H1 (cell line): ENCODE measurements at regions not wholly inside any gene's neighbourhood (a gene's known extent, or its start where the extent isn't known, plus 50 kb on each side); places are given as distances from the start of the nearest gene placed in this dataset.

Experiments used
- CTCF ChIA-PET: fragments of 300-600 bp; sonication (Branson Sonifier 250); formaldehyde crosslinking; loops from one replicate; lab custom pipeline; 2021; ENCODE audit not compliant: partially characterized antibody; lab: Charles Lee
- POLR2A ChIA-PET: fragments of 300-600 bp; sonication (Branson Sonifier 250); formaldehyde crosslinking; loops from one replicate; lab custom pipeline; 2021; ENCODE audit warnings: inconsistent platforms; ENCODE audit not compliant: partially characterized antibody; lab: Charles Lee
- DNase-seq, 2 experiments: peaks; one replicate each; pipeline versions ENCODE4 v3.0.0 to v3.0.0-alpha.2; 2010 to 2022; ENCODE audit warnings: low spot score in 2 of 2, low read depth in 1 of 2, mixed read lengths in 1 of 2
- FAIRE-seq: peaks from 2 replicates; lab custom pipeline; 2011; peaks lifted over from hg19 to GRCh38; lab: Jason Lieb, UNC
- H2AFZ ChIP-seq: 2 replicates; pipeline ENCODE4 v1.8.1; 2012; ENCODE audit warnings: low read length, inconsistent platforms
- H2AK5ac ChIP-seq: 2 replicates; pipeline ENCODE4 v1.6.1; 2013; ENCODE audit warnings: low read depth, low read length
- H2BK120ac ChIP-seq: replicated peaks from 2 replicates; pipeline ENCODE3; 2013; ENCODE audit warnings: low read depth, low read length, inconsistent platforms
- H2BK12ac ChIP-seq: 2 replicates; pipeline ENCODE4 v1.6.1; 2013; ENCODE audit warnings: low read depth, low read length
- H2BK15ac ChIP-seq: 2 replicates; pipeline ENCODE4 v1.6.1; 2013; ENCODE audit warnings: low read length
- H2BK20ac ChIP-seq: 2 replicates; pipeline ENCODE4 v1.6.1; 2013; ENCODE audit warnings: low read length
- H2BK5ac ChIP-seq: 2 replicates; pipeline ENCODE4 v1.6.1; 2013; ENCODE audit warnings: low read depth, low read length
- H3K14ac ChIP-seq: 2 replicates; pipeline ENCODE4 v1.6.1; 2013; ENCODE audit warnings: inconsistent platforms; ENCODE audit not compliant: insufficient read length
- H3K18ac ChIP-seq: 2 replicates; pipeline ENCODE4 v1.6.1; 2013; ENCODE audit warnings: low read length; ENCODE audit errors: extremely low read depth
- H3K23ac ChIP-seq: 2 replicates; pipeline ENCODE4 v1.6.1; 2013; ENCODE audit warnings: inconsistent platforms; ENCODE audit not compliant: insufficient read length
- H3K23me2 ChIP-seq: 2 replicates; pipeline ENCODE4 v1.6.1; 2013; ENCODE audit warnings: low read depth, low read length
- H3K27ac ChIP-seq: 2 replicates; pipeline ENCODE4 v1.6.1; 2011; ENCODE audit warnings: low read depth, low read length, inconsistent platforms
- H3K27me3 ChIP-seq, 4 experiments: replicated peaks in 1 of 4; 1 replicate in 1 of 4; 2 replicates in 3 of 4; pipeline versions ENCODE4 v1.6.1 to v1.8.1; 2011 to 2013; ENCODE audit warnings: low read length in 3 of 4, mild to moderate bottlenecking in 3 of 4, inconsistent platforms in 2 of 4, mixed read lengths in 2 of 4, moderate library complexity in 1 of 4; ENCODE audit not compliant: control insufficient read depth in 3 of 4, insufficient read depth in 3 of 4; ENCODE audit errors: extremely low read depth in 1 of 4
- H3K36me3 ChIP-seq, 4 experiments: 2 replicates each; pipeline versions ENCODE4 v1.6.1 to v1.8.1; 2011 to 2013; ENCODE audit warnings: mild to moderate bottlenecking in 4 of 4, low read length in 3 of 4, moderate library complexity in 2 of 4, control low read depth in 1 of 4, inconsistent platforms in 1 of 4; ENCODE audit not compliant: insufficient read depth in 4 of 4, control insufficient read depth in 2 of 4
- H3K4ac ChIP-seq: replicated peaks from 2 replicates; pipeline ENCODE3; 2013; ENCODE audit warnings: low read length, low read depth, mixed read lengths, inconsistent platforms; ENCODE audit not compliant: insufficient read length
- H3K4me1 ChIP-seq, 4 experiments: replicated peaks in 1 of 4; 1 replicate in 1 of 4; 2 replicates in 3 of 4; pipeline versions ENCODE4 v1.6.1 to v1.8.1; 2011 to 2013; ENCODE audit warnings: low read length in 3 of 4, inconsistent platforms in 2 of 4, mixed read lengths in 1 of 4; ENCODE audit not compliant: insufficient read depth in 4 of 4, control insufficient read depth in 3 of 4
- H3K4me2 ChIP-seq, 2 experiments: 2 replicates each; pipeline versions ENCODE4 v1.6.1 to v1.8.1; 2011 to 2013; ENCODE audit warnings: low read depth in 2 of 2, low read length in 2 of 2, control low read depth in 1 of 2, inconsistent platforms in 1 of 2, mild to moderate bottlenecking in 1 of 2; ENCODE audit not compliant: insufficient read depth in 1 of 2
- H3K4me3 ChIP-seq, 4 experiments: fragments of 200-600, 300-600 bp in 1 of 4; sonication (generic), shearing (Covaris generic), sonication (Bioruptor Twin) in 1 of 4; 2 replicates each; pipeline versions ENCODE4 v1.5.1 to v1.8.1; 2011 to 2016; ENCODE audit warnings: low read length in 4 of 4, low read depth in 3 of 4, control low read depth in 2 of 4, inconsistent platforms in 2 of 4, mild to moderate bottlenecking in 2 of 4, mixed read lengths in 1 of 4, moderate library complexity in 1 of 4; ENCODE audit not compliant: insufficient read depth in 2 of 4; ENCODE audit errors: extremely low read depth in 1 of 4
- H3K56ac ChIP-seq: replicated peaks from 2 replicates; pipeline ENCODE3; 2013; ENCODE audit warnings: low read depth, mild to moderate bottlenecking, mixed read lengths, low read length, inconsistent platforms; ENCODE audit not compliant: insufficient read length
- H3K79me1 ChIP-seq: 2 replicates; pipeline ENCODE4 v1.6.1; 2013; ENCODE audit warnings: low read depth, low read length, control low read depth
- H3K79me2 ChIP-seq, 2 experiments: 2 replicates each; pipeline versions ENCODE4 v1.6.1 to v1.8.1; 2012 to 2013; ENCODE audit warnings: low read length in 2 of 2, mild to moderate bottlenecking in 2 of 2, inconsistent platforms in 1 of 2; ENCODE audit not compliant: insufficient read depth in 2 of 2, control insufficient read depth in 1 of 2
- H3K9ac ChIP-seq, 4 experiments: replicated peaks in 1 of 4; 1 replicate in 1 of 4; 2 replicates in 3 of 4; pipeline versions ENCODE4 v1.6.1 to v1.8.1; 2011 to 2013; ENCODE audit warnings: low read depth in 3 of 4, low read length in 3 of 4, control low read depth in 2 of 4, mild to moderate bottlenecking in 2 of 4, moderate library complexity in 2 of 4, inconsistent platforms in 1 of 4; ENCODE audit errors: extremely low read depth in 1 of 4
- H3K9me3 ChIP-seq, 2 experiments: 2 replicates each; pipeline versions ENCODE4 v1.6.1 to v1.8.1; 2012 to 2013; ENCODE audit warnings: mild to moderate bottlenecking in 2 of 2, moderate library complexity in 2 of 2, control low read depth in 1 of 2, inconsistent platforms in 1 of 2, low read depth in 1 of 2, low read length in 1 of 2, mixed read lengths in 1 of 2; ENCODE audit not compliant: insufficient read depth in 2 of 2
- H4K20me1 ChIP-seq, 2 experiments: replicated peaks in 1 of 2; 2 replicates each; pipeline versions ENCODE3 to v1.8.1; 2011 to 2013; ENCODE audit warnings: inconsistent platforms in 2 of 2, low read length in 2 of 2, mild to moderate bottlenecking in 1 of 2; ENCODE audit not compliant: insufficient read depth in 2 of 2, control insufficient read depth in 1 of 2
- H4K5ac ChIP-seq: 2 replicates; pipeline ENCODE4 v1.6.1; 2013; ENCODE audit warnings: low read length, low read depth, mixed read lengths, inconsistent platforms; ENCODE audit not compliant: insufficient read length
- H4K8ac ChIP-seq: 2 replicates; pipeline ENCODE4 v1.8.0; 2013; ENCODE audit warnings: mild to moderate bottlenecking, moderate library complexity, low read length, inconsistent platforms; ENCODE audit not compliant: insufficient read depth; ENCODE audit errors: extremely low read depth
- H4K91ac ChIP-seq: replicated peaks from 2 replicates; pipeline ENCODE3; 2013; ENCODE audit warnings: low read length, mixed read lengths, inconsistent platforms; ENCODE audit not compliant: insufficient read length
- BCL11A ChIP-seq, 2 experiments: IDR thresholded peaks; one replicate each; pipeline ENCODE4 v1.6.1; 2011; ENCODE audit warnings: low read depth in 2 of 2, low read length in 2 of 2, mild to moderate bottlenecking in 2 of 2
- CHD1 ChIP-seq: IDR thresholded peaks from 2 replicates; pipeline ENCODE4 v1.6.1; 2012; ENCODE audit warnings: low read depth, low read length, improper control_type of control experiment
- EP300 ChIP-seq, 2 experiments: IDR thresholded peaks; 1 replicate in 1 of 2; 2 replicates in 1 of 2; pipeline ENCODE4 v1.6.1; 2011 to 2012; ENCODE audit warnings: low read depth in 2 of 2, low read length in 2 of 2, mild to moderate bottlenecking in 2 of 2, borderline replicate concordance in 1 of 2, inconsistent platforms in 1 of 2, moderate library complexity in 1 of 2
- GTF2F1 ChIP-seq: IDR thresholded peaks from 2 replicates; pipeline ENCODE4 v1.6.1; 2012; ENCODE audit warnings: low read depth, low read length, improper control_type of control experiment, borderline replicate concordance
- HDAC6 ChIP-seq: IDR thresholded peaks from one replicate; pipeline ENCODE4 v1.7.1; 2012; ENCODE audit warnings: low read depth, mild to moderate bottlenecking, inconsistent platforms, low read length, moderate library complexity
- NRF1 ChIP-seq: IDR thresholded peaks from 2 replicates; pipeline ENCODE4 v1.6.1; 2011; ENCODE audit warnings: mild to moderate bottlenecking, low read depth, low read length, improper control_type of control experiment
- RNF2 ChIP-seq: fragments of 200-900, 300-1000 bp; sonication (generic); IDR thresholded peaks from 2 replicates; pipeline ENCODE4 v1.7.1; 2016; ENCODE audit warnings: borderline replicate concordance, low read depth, mild to moderate bottlenecking, antibody characterized with exemption, low read length; ENCODE audit not compliant: poor library complexity, severe bottlenecking; ENCODE audit errors: missing control alignments
- SUZ12 ChIP-seq: fragments of 200-600 bp; sonication (generic); IDR thresholded peaks from 2 replicates; pipeline ENCODE4 v1.6.1; 2012; ENCODE audit warnings: mild to moderate bottlenecking, inconsistent platforms, low read length, moderate library complexity, mixed read lengths
- TAF1 ChIP-seq: IDR thresholded peaks from 2 replicates; pipeline ENCODE4 v1.6.1; 2011; ENCODE audit warnings: mild to moderate bottlenecking, low read depth, low read length
- YY1 ChIP-seq: IDR thresholded peaks from 2 replicates; pipeline ENCODE4 v1.6.1; 2011; ENCODE audit warnings: low read depth, mild to moderate bottlenecking, low read length
- WGBS, 2 experiments: shearing (Covaris generic) in 1 of 2; methylation state at CpG; one replicate each; pipeline versions ENCODE4 v1.1.6 to v1.1.7; 2013 to 2015; ENCODE audit warnings: low lambda C conversion rate in 2 of 2, mixed read lengths in 2 of 2, inconsistent platforms in 1 of 2, low coverage in 1 of 2, missing lambda C conversion rate in 1 of 2; ENCODE audit not compliant: insufficient replicate concordance in 2 of 2, insufficient coverage in 1 of 2, insufficient read length in 1 of 2; ENCODE audit errors: extremely low coverage in 1 of 2, missing lambda C conversion rate in 1 of 2; 5-methylcytosine and 5-hydroxymethylcytosine counted together
- TF ChIP-seq, protein P1 (sequence below): IDR thresholded peaks from 2 replicates; pipeline ENCODE4 v1.6.1; 2012; ENCODE audit warnings: inconsistent platforms

GRCh38 chr3:181839039-181839915, 127.6 kb downstream of the SOX2 start:
- H2BK12ac ChIP-seq = no peak overlapping the region
- H2BK5ac ChIP-seq = no peak overlapping the region
- 88% methylated on average over 16 of the region's 17 CpGs; no CpG with 5 or more reads in 1 of the 2 experiments for WGBS, 2 experiments
- no peak overlapping the region for H3K4me2 ChIP-seq
- no peak overlapping the region for H2BK15ac ChIP-seq
- H4K20me1 ChIP-seq = no peaks in the 10 kb centered on the region
- no peaks in the 10 kb centered on the region for H3K9me3 ChIP-seq
- ChIA-PET CTCF (interaction anchor here (0.6 to 2.1 kb wide), 2 partner anchors 11 to 49 kb away, joined by 3 to 5 read pairs; no protein-coding TSS in a partner anchor), POLR2A (no interaction called here)
- no peaks in the 10 kb centered on the region for H3K36me3 ChIP-seq
- peaks cover 0 to 3% (median 1%) of the 10 kb centered on the region in 4 experiments; a peak in 3 of 7 replicates for H3K4me1 ChIP-seq
- H3K9ac ChIP-seq = no peak overlapping the region
- no peaks in the 10 kb centered on the region for H3K79me1 ChIP-seq
- no peak overlapping the region for H3K4me3 ChIP-seq
- no peak overlapping the region for H4K5ac ChIP-seq
- no peak overlapping the region for H2BK120ac ChIP-seq
- H3K27ac ChIP-seq = no peak overlapping the region
- H2AFZ ChIP-seq = no peak overlapping the region
- no peak overlapping the region for H3K14ac ChIP-seq
- no peak overlapping the region for H3K56ac ChIP-seq
- no peaks in the 10 kb centered on the region for H3K79me2 ChIP-seq
- DNase-seq (no peak), FAIRE-seq (peak; percentile 13)
- H3K23ac ChIP-seq = no peak overlapping the region
- no peak overlapping the region for H3K4ac ChIP-seq
- H3K18ac ChIP-seq = no peak overlapping the region
- no peaks in the 10 kb centered on the region for H3K23me2 ChIP-seq
- H4K8ac ChIP-seq = no peak overlapping the region
- no peak overlapping the region for H2BK20ac ChIP-seq
- no peak overlapping the region for H4K91ac ChIP-seq
- no peak overlapping the region for H2AK5ac ChIP-seq
- H3K27me3 ChIP-seq = no peaks in the 10 kb centered on the region
- TF ChIP-seq TAF1 = no peak
- no peak for TF ChIP-seq BCL11A (IDR thresholded peaks at IDR 0.05; ENCODE audit: low read depth in 2 of 2, low read length in 2 of 2)
- no peak for TF ChIP-seq HDAC6
- no peak for TF ChIP-seq NRF1
- no peak for TF ChIP-seq GTF2F1
- no peak for TF ChIP-seq SUZ12
- TF ChIP-seq, protein P1, sequence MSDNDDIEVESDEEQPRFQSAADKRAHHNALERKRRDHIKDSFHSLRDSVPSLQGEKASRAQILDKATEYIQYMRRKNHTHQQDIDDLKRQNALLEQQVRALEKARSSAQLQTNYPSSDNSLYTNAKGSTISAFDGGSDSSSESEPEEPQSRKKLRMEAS = no peak
- TF ChIP-seq RNF2 = no peak
- no peak for TF ChIP-seq CHD1
- no peak for TF ChIP-seq EP300 (IDR thresholded peaks at IDR 0.05; ENCODE audit: borderline replicate concordance in 1 of 2, low read depth in 2 of 2, low read length in 2 of 2)
- TF ChIP-seq YY1 = no peak
